ENCODE measurements at regions not wholly inside any gene's neighbourhood (a gene's known extent, or its start where the extent isn't known, plus 50 kb on each side); places are given as distances from the start of the nearest gene placed in this dataset.

DNA sequence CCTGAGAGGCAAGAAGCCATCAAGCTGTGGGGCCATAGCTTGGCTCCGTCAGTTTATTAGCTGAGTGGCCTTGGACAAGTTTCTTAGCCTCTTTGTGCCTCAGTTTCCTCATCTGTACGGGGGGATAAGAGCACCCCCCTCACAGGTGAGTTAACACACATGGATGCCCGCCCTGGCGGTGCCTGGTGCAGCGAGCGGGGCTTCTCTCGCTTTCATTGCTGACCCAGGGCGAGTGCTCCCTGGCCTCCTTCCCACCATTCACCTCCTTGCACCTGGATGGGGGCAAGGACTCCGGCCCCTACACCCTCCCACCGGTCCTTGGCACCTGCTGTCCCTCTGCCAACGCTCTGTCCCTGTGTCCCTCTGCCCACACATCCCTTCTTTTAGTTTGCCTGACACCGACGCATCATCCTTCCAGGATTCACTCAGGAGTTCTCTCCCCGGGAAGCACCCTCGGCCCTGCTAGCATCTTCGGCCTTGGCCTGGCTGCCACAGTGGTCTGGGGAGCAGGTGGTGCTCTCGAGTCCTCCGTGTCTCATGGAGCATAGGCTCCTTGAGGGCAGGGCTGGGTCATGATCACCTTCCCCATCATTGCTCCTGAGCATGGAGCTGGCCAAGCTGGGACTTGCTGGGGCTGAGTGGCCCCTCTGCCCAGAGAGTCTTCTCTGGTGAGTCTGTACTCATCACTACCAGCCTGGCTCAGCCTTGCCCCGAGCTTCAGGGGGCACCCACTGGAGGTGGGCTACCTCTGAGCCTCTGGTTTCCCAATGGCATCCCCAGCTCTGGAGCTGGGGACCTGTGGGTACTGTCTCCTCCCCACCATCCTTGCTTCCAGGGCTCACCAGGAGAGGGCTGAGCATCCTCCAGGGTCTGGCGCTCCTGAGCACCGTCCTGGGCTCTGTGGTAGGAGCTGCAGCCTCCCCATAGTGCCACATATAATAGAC, 53.8 kb upstream of the SORCS2 start:
- TF ChIP-seq, protein P1, sequence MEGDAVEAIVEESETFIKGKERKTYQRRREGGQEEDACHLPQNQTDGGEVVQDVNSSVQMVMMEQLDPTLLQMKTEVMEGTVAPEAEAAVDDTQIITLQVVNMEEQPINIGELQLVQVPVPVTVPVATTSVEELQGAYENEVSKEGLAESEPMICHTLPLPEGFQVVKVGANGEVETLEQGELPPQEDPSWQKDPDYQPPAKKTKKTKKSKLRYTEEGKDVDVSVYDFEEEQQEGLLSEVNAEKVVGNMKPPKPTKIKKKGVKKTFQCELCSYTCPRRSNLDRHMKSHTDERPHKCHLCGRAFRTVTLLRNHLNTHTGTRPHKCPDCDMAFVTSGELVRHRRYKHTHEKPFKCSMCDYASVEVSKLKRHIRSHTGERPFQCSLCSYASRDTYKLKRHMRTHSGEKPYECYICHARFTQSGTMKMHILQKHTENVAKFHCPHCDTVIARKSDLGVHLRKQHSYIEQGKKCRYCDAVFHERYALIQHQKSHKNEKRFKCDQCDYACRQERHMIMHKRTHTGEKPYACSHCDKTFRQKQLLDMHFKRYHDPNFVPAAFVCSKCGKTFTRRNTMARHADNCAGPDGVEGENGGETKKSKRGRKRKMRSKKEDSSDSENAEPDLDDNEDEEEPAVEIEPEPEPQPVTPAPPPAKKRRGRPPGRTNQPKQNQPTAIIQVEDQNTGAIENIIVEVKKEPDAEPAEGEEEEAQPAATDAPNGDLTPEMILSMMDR (IDR thresholded peaks at IDR 0.05; ENCODE audit: borderline replicate concordance, extremely low read depth, low read length, poor library complexity, severe bottlenecking), result no peak
- TF ChIP-seq EZH2 (IDR thresholded peaks at IDR 0.05; ENCODE audit: borderline replicate concordance, low read depth, low read length, severe bottlenecking), result no peak
